Activated CD4-positive, alpha-beta memory T cell treated with anti-CD3 and anti-CD28 coated beads for 36 hours (primary cell): ENCODE measurements at regions not wholly inside any gene's neighbourhood (a gene's known extent, or its start where the extent isn't known, plus 50 kb on each side); places are given as distances from the start of the nearest gene placed in this dataset.

Experiments
- CTCF ChIA-PET: fragments of 350-600 bp; sonication (Branson Sonifier 250); formaldehyde crosslinking; loops from one replicate; lab custom pipeline; 2021; ENCODE audit warnings: antibody characterized with exemption, inconsistent platforms; lab: Charles Lee
- POLR2A ChIA-PET: fragments of 350-600 bp; sonication (Branson Sonifier 250); formaldehyde crosslinking; loops from one replicate; lab custom pipeline; 2021; ENCODE audit warnings: antibody characterized with exemption; lab: Charles Lee
- DNase-seq: peaks from one replicate; pipeline ENCODE4 v3.0.0-alpha.2; 2020
- H3K27ac Mint-ChIP-seq: one replicate; pipeline ENCODE4 v1.8.0; 2021; ENCODE audit warnings: mixed read lengths
- H3K27me3 Mint-ChIP-seq: one replicate; pipeline ENCODE4 v1.8.0; 2021; ENCODE audit warnings: mixed read lengths
- H3K36me3 Mint-ChIP-seq: one replicate; pipeline ENCODE4 v1.8.0; 2021; ENCODE audit warnings: mixed read lengths
- H3K4me1 Mint-ChIP-seq: one replicate; pipeline ENCODE4 v1.8.0; 2021; ENCODE audit warnings: low read depth, mixed read lengths
- H3K4me3 Mint-ChIP-seq: one replicate; pipeline ENCODE4 v1.8.0; 2021; ENCODE audit warnings: mild to moderate bottlenecking, mixed read lengths
- H3K9me3 Mint-ChIP-seq: one replicate; pipeline ENCODE4 v1.8.0; 2021; ENCODE audit warnings: mixed read lengths
- intact Hi-C: fragments of 100-400 bp; cut with micrococcal nuclease; formaldehyde crosslinking; loops from one replicate; pipeline ENCODE4 v1.15.1; 2023

GRCh38 chr10:1896153-1896552, 158.8 kb upstream of the ADARB2 start:
- DNase-seq = no peak
- intact Hi-C loops = no loop called here
- Mint-ChIP-seq H3K4me3 (no peak overlapping the region), H3K9me3 (no peaks in the 10 kb centered on the region), H3K4me1 (no peaks in the 10 kb centered on the region), H3K27ac (no peak overlapping the region), H3K27me3 (no peaks in the 10 kb centered on the region), H3K36me3 (no peaks in the 10 kb centered on the region)
- ChIA-PET POLR2A (no interaction called here), CTCF (no interaction called here)

GRCh38 chr10:1895691-1896090, 158.4 kb upstream of the ADARB2 start:
- H3K27me3 Mint-ChIP-seq = no peaks in the 10 kb centered on the region
- no peak overlapping the region for H3K27ac Mint-ChIP-seq
- no peaks in the 10 kb centered on the region for H3K9me3 Mint-ChIP-seq
- no peaks in the 10 kb centered on the region for H3K4me1 Mint-ChIP-seq
- H3K4me3 Mint-ChIP-seq = no peak overlapping the region
- CTCF ChIA-PET = no interaction called here
- no peak for DNase-seq
- no peaks in the 10 kb centered on the region for H3K36me3 Mint-ChIP-seq
- POLR2A ChIA-PET = no interaction called here
- intact Hi-C loops = no loop called here

DNA sequence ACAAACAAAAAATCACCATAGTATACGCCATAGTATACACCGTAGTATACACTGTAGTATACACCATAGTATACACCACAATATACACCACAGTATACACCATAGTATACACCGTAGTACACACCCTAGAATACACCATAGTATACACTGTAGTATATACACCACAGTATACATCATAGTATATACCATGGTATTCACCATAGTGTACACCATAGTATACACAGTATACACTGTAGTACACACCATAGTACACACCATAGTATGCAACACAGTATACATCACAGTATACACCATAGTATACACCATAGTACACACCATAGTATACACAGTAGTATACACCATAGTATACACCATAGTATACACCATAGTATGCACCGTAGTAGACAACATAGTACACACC, 157.6 kb upstream of the ADARB2 start:
- Mint-ChIP-seq H3K4me1 (no peaks in the 10 kb centered on the region), H3K4me3 (no peak overlapping the region), H3K27me3 (no peaks in the 10 kb centered on the region), H3K9me3 (no peaks in the 10 kb centered on the region), H3K27ac (no peak overlapping the region), H3K36me3 (no peaks in the 10 kb centered on the region)
- no peak for DNase-seq
- ChIA-PET POLR2A (no interaction called here), CTCF (no interaction called here)
- intact Hi-C loops = no loop called here

DNA sequence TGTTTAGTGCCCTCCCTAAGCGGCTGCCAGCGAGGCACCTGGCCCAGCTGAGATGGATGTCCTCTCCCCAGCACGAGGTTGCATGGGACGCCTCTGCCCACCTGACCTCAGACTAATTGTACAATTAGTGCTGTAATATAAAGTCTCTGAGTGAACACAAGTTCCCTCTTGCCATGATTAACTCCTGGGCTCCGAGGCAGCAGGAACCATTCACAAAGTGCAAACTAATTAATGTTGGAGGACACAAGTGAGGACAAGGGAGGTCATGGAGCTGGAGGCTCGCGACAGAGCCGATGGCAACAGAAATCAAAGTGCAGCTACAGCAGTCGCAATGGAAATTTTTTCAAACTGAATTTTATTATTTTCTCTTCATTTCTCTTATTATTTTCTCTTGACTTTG, 156.6 kb upstream of the ADARB2 start:
- Mint-ChIP-seq H3K4me1 (no peaks in the 10 kb centered on the region), H3K4me3 (no peak overlapping the region), H3K36me3 (no peaks in the 10 kb centered on the region), H3K27ac (no peak overlapping the region), H3K9me3 (no peaks in the 10 kb centered on the region), H3K27me3 (no peaks in the 10 kb centered on the region)
- DNase-seq = no peak
- ChIA-PET CTCF (no interaction called here), POLR2A (no interaction called here)
- intact Hi-C loops = no loop called here

GRCh38 chr10:1886039-1886438, 148.7 kb upstream of the ADARB2 start:
- Mint-ChIP-seq H3K4me1 (no peaks in the 10 kb centered on the region), H3K36me3 (no peaks in the 10 kb centered on the region), H3K27ac (no peak overlapping the region), H3K9me3 (peaks cover 15% of the 10 kb centered on the region), H3K27me3 (no peaks in the 10 kb centered on the region), H3K4me3 (no peak overlapping the region)
- intact Hi-C loops = no loop called here
- DNase-seq = no peak
- POLR2A ChIA-PET = no interaction called here
- CTCF ChIA-PET = interaction anchor here (0.6 kb wide), 1 partner anchor 29 kb away, joined by 3 read pairs; no protein-coding TSS in a partner anchor

GRCh38 chr10:1882728-1883127, 145.4 kb upstream of the ADARB2 start:
- ChIA-PET POLR2A (no interaction called here), CTCF (no interaction called here)
- H3K4me1 Mint-ChIP-seq = no peaks in the 10 kb centered on the region
- H3K4me3 Mint-ChIP-seq = no peak overlapping the region
- peaks cover 1% of the 10 kb centered on the region for H3K27me3 Mint-ChIP-seq
- peaks cover 12% of the 10 kb centered on the region for H3K9me3 Mint-ChIP-seq
- H3K36me3 Mint-ChIP-seq = no peaks in the 10 kb centered on the region
- intact Hi-C loops = no loop called here
- no peak overlapping the region for H3K27ac Mint-ChIP-seq
- no peak for DNase-seq

- CTCF ChIA-PET = no interaction called here
- no peak for DNase-seq
These were observed 144.9 kb upstream of the ADARB2 start for GRCh38 chr10:1882180-1882579.

DNA sequence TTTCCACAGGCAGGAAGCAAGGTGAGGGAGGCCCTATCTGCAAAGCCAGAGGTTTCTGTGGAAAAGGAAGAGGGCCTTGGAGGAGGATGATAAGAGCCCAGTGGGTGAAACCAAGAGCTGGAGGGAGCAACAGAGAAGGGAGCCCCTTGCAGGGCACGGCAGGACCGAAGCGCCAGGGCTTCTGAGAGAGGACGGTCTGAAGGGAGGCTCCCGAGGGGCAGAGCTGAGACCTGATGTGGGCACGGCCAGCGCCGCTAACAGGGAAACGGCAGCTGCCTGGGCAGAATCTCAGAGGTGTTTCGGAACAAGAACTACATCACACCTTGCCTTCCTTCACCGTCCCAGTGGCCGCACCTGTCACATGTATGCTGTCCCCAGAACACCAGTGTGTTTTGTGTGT, 144.3 kb upstream of the ADARB2 start:
- ChIA-PET CTCF (no interaction called here), POLR2A (no interaction called here)
- Mint-ChIP-seq H3K27me3 (peaks cover 1% of the 10 kb centered on the region), H3K4me1 (no peaks in the 10 kb centered on the region), H3K36me3 (no peaks in the 10 kb centered on the region), H3K27ac (no peak overlapping the region), H3K4me3 (no peak overlapping the region), H3K9me3 (peaks cover 11% of the 10 kb centered on the region)
- no peak for DNase-seq
- intact Hi-C loops = no loop called here

More at GRCh38 chr10:1882180-1882579, 144.9 kb upstream of the ADARB2 start:
- Mint-ChIP-seq H3K27me3 (peaks cover 1% of the 10 kb centered on the region), H3K9me3 (peaks cover 12% of the 10 kb centered on the region), H3K27ac (no peak overlapping the region), H3K4me1 (no peaks in the 10 kb centered on the region), H3K4me3 (no peak overlapping the region), H3K36me3 (no peaks in the 10 kb centered on the region)
- intact Hi-C loops = no loop called here
- POLR2A ChIA-PET = no interaction called here

- no peak for DNase-seq
- Mint-ChIP-seq H3K4me3 (no peak overlapping the region), H3K27ac (no peak overlapping the region)
These were observed 137.2 kb upstream of the ADARB2 start for GRCh38 chr10:1874533-1874932.

DNA sequence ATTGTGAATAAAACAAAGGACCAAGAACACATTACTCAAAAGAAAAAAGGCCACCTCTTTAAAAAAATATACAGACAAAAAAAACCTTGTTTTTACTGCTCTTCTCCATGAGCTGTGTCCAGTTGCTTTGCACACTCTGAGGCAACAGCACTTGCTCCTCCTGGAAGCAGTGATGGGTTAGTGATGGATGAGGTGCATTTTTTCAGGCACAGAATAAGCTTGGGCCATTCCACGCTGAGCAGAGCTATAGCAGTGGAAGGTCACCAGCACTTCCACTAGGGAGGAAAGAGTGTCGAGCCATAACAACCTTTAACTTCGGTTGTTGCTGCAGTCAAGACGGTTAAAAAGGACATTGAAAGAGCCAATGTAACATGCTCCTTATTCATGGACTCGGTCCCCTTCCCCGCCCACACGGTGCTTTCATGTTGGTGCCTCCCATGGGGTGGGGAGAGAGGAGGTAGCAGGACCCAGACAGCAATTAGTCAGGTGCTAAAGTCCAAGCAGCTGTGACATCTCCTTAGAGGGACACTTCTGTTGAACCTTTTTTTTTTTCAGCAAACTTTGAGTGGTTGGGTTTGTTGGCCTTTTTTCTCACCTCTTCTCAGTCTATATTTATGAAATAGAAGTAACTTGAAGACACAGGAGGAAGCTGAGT, 136.5 kb upstream of the ADARB2 start:
- CTCF ChIA-PET = no interaction called here
- Mint-ChIP-seq H3K4me1 (no peaks in the 10 kb centered on the region), H3K27me3 (peaks cover 3% of the 10 kb centered on the region)

More at GRCh38 chr10:1874533-1874932, 137.2 kb upstream of the ADARB2 start:
- ChIA-PET CTCF (no interaction called here), POLR2A (no interaction called here)
- Mint-ChIP-seq H3K27me3 (peaks cover 3% of the 10 kb centered on the region), H3K36me3 (no peaks in the 10 kb centered on the region), H3K9me3 (no peaks in the 10 kb centered on the region), H3K4me1 (no peaks in the 10 kb centered on the region)
- intact Hi-C loops = no loop called here

DNA sequence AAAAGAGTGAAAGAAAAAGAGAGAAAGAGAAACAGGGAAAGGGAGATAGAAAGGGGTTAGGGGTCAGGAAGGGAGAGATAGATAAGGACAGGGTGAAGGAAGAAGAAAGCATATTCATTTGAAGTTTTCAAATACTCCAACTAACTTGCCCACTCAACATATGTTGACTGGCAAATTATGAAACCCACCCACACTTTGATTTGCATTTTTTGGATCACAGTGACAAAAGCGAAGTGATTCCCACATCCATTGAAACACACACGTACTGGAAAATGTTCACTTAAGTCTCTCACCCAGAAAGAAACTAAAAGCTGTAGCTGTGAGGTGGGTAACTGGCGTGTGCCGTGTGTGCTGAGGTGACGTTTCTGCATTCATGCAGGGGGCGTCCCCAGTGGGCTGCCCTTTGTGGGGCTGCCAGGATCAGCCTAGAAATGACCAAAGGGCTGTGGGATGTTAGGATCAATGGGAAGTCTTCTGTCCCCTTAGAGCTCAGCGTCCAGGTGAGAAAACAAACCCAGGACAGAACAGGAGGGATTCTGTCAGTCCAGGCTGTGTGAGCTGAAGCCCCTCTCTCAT, 134.9 kb upstream of the ADARB2 start:
- peaks cover 3% of the 10 kb centered on the region for H3K27me3 Mint-ChIP-seq
- H3K9me3 Mint-ChIP-seq = no peaks in the 10 kb centered on the region
- intact Hi-C loops = no loop called here
- H3K27ac Mint-ChIP-seq = no peak overlapping the region
- no peaks in the 10 kb centered on the region for H3K36me3 Mint-ChIP-seq
- H3K4me1 Mint-ChIP-seq = no peaks in the 10 kb centered on the region
- ChIA-PET CTCF (no interaction called here), POLR2A (no interaction called here)
- no peak for DNase-seq
- H3K4me3 Mint-ChIP-seq = no peak overlapping the region

More for the DNA sequence above, 136.5 kb upstream of the ADARB2 start:
- Mint-ChIP-seq H3K36me3 (no peaks in the 10 kb centered on the region), H3K9me3 (no peaks in the 10 kb centered on the region), H3K27ac (no peak overlapping the region), H3K4me3 (no peak overlapping the region)
- intact Hi-C loops = no loop called here
- POLR2A ChIA-PET = no interaction called here
- DNase-seq = no peak

DNA sequence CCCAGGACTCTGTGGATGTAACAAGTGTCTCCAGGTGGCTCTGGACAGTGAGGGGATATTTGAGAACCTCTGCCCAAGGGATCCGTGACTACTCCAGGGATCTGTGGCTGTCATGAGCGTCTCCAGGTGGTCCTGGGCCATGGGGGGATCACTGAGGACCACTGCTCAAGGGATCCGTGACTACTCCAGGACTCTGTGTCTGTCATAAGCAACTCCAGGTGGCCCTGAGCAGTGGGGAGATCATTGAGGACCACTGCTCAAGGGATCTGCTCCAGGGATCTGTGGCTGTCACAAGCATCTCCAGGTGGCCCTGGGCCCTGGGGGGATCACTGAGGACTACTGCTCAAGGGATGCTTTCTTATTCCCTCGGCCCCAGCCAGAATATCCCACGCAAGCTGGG, 133.2 kb upstream of the ADARB2 start:
- Mint-ChIP-seq H3K27ac (no peak overlapping the region), H3K36me3 (no peaks in the 10 kb centered on the region), H3K4me3 (no peak overlapping the region), H3K4me1 (no peaks in the 10 kb centered on the region), H3K9me3 (no peaks in the 10 kb centered on the region), H3K27me3 (peaks cover 3% of the 10 kb centered on the region)
- ChIA-PET CTCF (no interaction called here), POLR2A (no interaction called here)
- intact Hi-C loops = no loop called here
- no peak for DNase-seq

- DNase-seq = no peak
- Mint-ChIP-seq H3K9me3 (peaks cover 6% of the 10 kb centered on the region), H3K27me3 (peaks cover 3% of the 10 kb centered on the region), H3K4me1 (no peaks in the 10 kb centered on the region), H3K27ac (no peak overlapping the region), H3K4me3 (no peak overlapping the region), H3K36me3 (no peaks in the 10 kb centered on the region)
- intact Hi-C loops = no loop called here
- ChIA-PET POLR2A (no interaction called here), CTCF (no interaction called here)
These were observed 132.5 kb upstream of the ADARB2 start for GRCh38 chr10:1869861-1870260.
